ENCODE measurements at regions not wholly inside any gene's neighbourhood (a gene's known extent, or its start where the extent isn't known, plus 50 kb on each side); places are given as distances from the start of the nearest gene placed in this dataset.
A peak's percentile ranks its signal among the peaks of the same experiment; 100 is the strongest.

- no peak overlapping the region for H3K4me3 ChIP-seq (ENCODE audit: low read depth, low read length)
- DNase-seq (ENCODE audit: low read depth), result no peak
- no peaks in the 10 kb centered on the region for H3K27me3 ChIP-seq (ENCODE audit: control insufficient read depth, insufficient read depth, low read length)
- no peaks in the 10 kb centered on the region for H3K36me3 ChIP-seq (ENCODE audit: control insufficient read depth, insufficient read depth, low read length)
- TF ChIP-seq, protein P1, sequence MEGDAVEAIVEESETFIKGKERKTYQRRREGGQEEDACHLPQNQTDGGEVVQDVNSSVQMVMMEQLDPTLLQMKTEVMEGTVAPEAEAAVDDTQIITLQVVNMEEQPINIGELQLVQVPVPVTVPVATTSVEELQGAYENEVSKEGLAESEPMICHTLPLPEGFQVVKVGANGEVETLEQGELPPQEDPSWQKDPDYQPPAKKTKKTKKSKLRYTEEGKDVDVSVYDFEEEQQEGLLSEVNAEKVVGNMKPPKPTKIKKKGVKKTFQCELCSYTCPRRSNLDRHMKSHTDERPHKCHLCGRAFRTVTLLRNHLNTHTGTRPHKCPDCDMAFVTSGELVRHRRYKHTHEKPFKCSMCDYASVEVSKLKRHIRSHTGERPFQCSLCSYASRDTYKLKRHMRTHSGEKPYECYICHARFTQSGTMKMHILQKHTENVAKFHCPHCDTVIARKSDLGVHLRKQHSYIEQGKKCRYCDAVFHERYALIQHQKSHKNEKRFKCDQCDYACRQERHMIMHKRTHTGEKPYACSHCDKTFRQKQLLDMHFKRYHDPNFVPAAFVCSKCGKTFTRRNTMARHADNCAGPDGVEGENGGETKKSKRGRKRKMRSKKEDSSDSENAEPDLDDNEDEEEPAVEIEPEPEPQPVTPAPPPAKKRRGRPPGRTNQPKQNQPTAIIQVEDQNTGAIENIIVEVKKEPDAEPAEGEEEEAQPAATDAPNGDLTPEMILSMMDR (IDR thresholded peaks at IDR 0.05; ENCODE audit: insufficient read depth, low read length, poor library complexity, severe bottlenecking), result no peak
Observed at GRCh38 chr6:63475707-63476106, 96.6 kb upstream of the LOC128125822 start.

GRCh38 chr6:63476302-63476701 is 96.0 kb upstream of the LOC128125822 start:
- TF ChIP-seq, protein P1 (IDR thresholded peaks at IDR 0.05; ENCODE audit: insufficient read depth, low read length, poor library complexity, severe bottlenecking), result peak; percentile 7
- Histone ChIP-seq H3K36me3 (ENCODE audit: control insufficient read depth, insufficient read depth, low read length) (no peaks in the 10 kb centered on the region), H3K27me3 (ENCODE audit: control insufficient read depth, insufficient read depth, low read length) (no peaks in the 10 kb centered on the region)

DNA sequence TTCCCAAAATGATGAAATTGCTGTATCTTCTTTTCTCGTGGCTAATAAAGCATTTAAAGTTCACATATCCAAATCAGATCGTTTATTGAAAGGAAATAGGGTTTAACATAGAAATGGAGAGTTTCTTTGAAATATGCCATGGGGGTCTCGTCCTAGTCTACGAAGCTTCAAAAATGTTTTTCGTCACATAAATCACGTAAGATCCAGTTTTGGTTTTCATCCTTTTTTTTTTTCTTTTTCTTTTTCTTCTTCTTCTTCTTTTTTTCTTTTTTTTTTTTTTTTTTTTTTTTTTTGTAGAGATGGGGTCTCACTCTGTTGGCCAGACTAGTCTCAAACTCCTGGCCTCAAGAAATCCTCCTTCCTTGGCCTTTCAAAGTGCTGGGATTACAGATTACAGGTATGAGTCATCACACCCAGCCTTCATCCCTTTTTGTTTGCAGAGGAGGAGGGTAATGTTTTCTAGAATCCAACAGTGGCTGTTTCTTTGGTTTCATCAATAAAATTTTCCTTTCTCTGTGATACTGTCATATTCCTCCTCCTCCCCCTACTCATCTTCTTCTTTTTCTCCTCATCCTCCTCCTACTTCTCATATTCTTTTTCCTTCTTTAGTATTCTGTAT is 94.7 kb upstream of the LOC128125822 start:
- DNase-seq (ENCODE audit: low read depth), result no peak
- Histone ChIP-seq H3K36me3 (ENCODE audit: control insufficient read depth, insufficient read depth, low read length) (no peaks in the 10 kb centered on the region), H3K4me3 (ENCODE audit: low read depth, low read length) (no peak overlapping the region), H3K27me3 (ENCODE audit: control insufficient read depth, insufficient read depth, low read length) (no peaks in the 10 kb centered on the region)
- TF ChIP-seq, protein P1 (IDR thresholded peaks at IDR 0.05; ENCODE audit: insufficient read depth, low read length, poor library complexity, severe bottlenecking), result no peak

More at GRCh38 chr6:63476302-63476701, 96.0 kb upstream of the LOC128125822 start:
- DNase-seq (ENCODE audit: low read depth), result no peak
- H3K4me3 ChIP-seq (ENCODE audit: low read depth, low read length), result no peak overlapping the region

DNA sequence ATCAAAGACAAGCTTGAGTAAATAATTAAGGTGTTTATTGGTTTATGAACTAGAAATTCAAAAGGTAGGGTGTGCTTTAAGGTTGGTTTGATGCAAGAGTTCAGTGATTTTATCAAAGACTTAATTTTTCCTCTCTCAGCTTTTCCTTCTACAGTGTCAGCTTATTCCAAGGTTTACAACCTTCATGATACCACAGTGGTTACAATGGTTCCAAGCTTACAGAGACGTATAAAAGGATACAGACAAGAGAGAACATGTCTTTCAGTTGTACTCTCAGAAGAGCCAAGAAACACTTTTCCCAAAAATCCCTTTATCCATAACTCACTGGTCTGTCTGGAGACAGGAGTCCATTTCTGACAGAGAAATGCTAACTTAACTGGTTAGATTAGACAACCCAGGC is 93.5 kb upstream of the LOC128125822 start:
- TF ChIP-seq, protein P1 (IDR thresholded peaks at IDR 0.05; ENCODE audit: insufficient read depth, low read length, poor library complexity, severe bottlenecking), result no peak
- Histone ChIP-seq H3K4me3 (ENCODE audit: low read depth, low read length) (no peak overlapping the region), H3K36me3 (ENCODE audit: control insufficient read depth, insufficient read depth, low read length) (no peaks in the 10 kb centered on the region), H3K27me3 (ENCODE audit: control insufficient read depth, insufficient read depth, low read length) (no peaks in the 10 kb centered on the region)
- DNase-seq (ENCODE audit: low read depth), result no peak

- Histone ChIP-seq H3K36me3 (ENCODE audit: control insufficient read depth, insufficient read depth, low read length) (no peaks in the 10 kb centered on the region), H3K4me3 (ENCODE audit: low read depth, low read length) (no peak overlapping the region), H3K27me3 (ENCODE audit: control insufficient read depth, insufficient read depth, low read length) (no peaks in the 10 kb centered on the region)
- no peak for DNase-seq (ENCODE audit: low read depth)
- TF ChIP-seq, protein P1 (IDR thresholded peaks at IDR 0.05; ENCODE audit: insufficient read depth, low read length, poor library complexity, severe bottlenecking), result no peak
Observed at GRCh38 chr6:63486196-63486595, 86.1 kb upstream of the LOC128125822 start.
